T-cell (primary cell): ENCODE measurements at regions not wholly inside any gene's neighbourhood (a gene's known extent, or its start where the extent isn't known, plus 50 kb on each side); places are given as distances from the start of the nearest gene placed in this dataset.

Source experiments
- ATAC-seq, 4 experiments: fragments of 200-7000 bp in 3 of 4; fragments of 150-1000 bp in 1 of 4; cut with Tn5 transposase; replicated peaks in 1 of 4; 1 replicate in 3 of 4; 2 replicates in 1 of 4; pipeline ENCODE4 v1.10.0; 2021; ENCODE audit warnings: moderate library complexity in 3 of 4, mild to moderate bottlenecking in 2 of 4, moderate number of reproducible peaks in 1 of 4
- CTCF ChIA-PET, 2 donors: fragments of 300-600 bp; sonication (Branson Sonifier 250); formaldehyde crosslinking; loops; one replicate each; lab custom pipeline; 2022; ENCODE audit warnings: antibody characterized with exemption in 2 of 2; lab: Charles Lee
- POLR2A ChIA-PET, 2 donors: fragments of 300-600 bp; sonication (Branson Sonifier 250); formaldehyde crosslinking; loops; one replicate each; lab custom pipeline; 2022; ENCODE audit warnings: antibody characterized with exemption in 2 of 2; lab: Charles Lee
- DNase-seq, 35 experiments: peaks; one replicate each; pipeline versions ENCODE4 v3.0.0 to v3.0.0-alpha.2; 2013 to 2023
- H3K27ac ChIP-seq: one replicate; pipeline ENCODE4 v1.5.1; 2013; ENCODE audit warnings: low read length
- H3K27me3 ChIP-seq, 2 experiments: replicated peaks in 1 of 2; 1 replicate in 1 of 2; 2 replicates in 1 of 2; pipeline versions ENCODE4 v1.6.1 to v1.7.0; 2013; ENCODE audit warnings: low read length in 1 of 2, mixed read lengths in 1 of 2; ENCODE audit not compliant: control insufficient read depth in 2 of 2, insufficient read depth in 2 of 2; ENCODE audit errors: extremely low read depth in 1 of 2
- H3K36me3 ChIP-seq, 2 donors: 1 replicate in 1 of 2; 2 replicates in 1 of 2; pipeline versions ENCODE4 v1.6.1 to v1.7.0; 2013; ENCODE audit warnings: low read length in 1 of 2; ENCODE audit not compliant: control insufficient read depth in 2 of 2, insufficient read depth in 1 of 2; ENCODE audit errors: extremely low read depth in 1 of 2
- H3K4me1 ChIP-seq, 2 experiments: 1 replicate in 1 of 2; 2 replicates in 1 of 2; pipeline versions ENCODE4 v1.6.1 to v1.7.0; 2013; ENCODE audit warnings: low read length in 2 of 2, mixed read lengths in 1 of 2; ENCODE audit not compliant: insufficient read depth in 2 of 2, control insufficient read depth in 1 of 2; ENCODE audit errors: extremely low read depth in 1 of 2
- H3K4me3 ChIP-seq, 2 donors: 1 replicate in 1 of 2; 2 replicates in 1 of 2; pipeline versions ENCODE4 v1.5.1 to v1.7.0; 2013; ENCODE audit warnings: mild to moderate bottlenecking in 2 of 2, low read length in 1 of 2, moderate library complexity in 1 of 2; ENCODE audit not compliant: control insufficient read depth in 1 of 2; ENCODE audit errors: extremely low read depth in 1 of 2
- H3K9me3 ChIP-seq: 2 replicates; pipeline ENCODE4 v1.7.0; 2013
- H3K27ac Mint-ChIP-seq, 2 donors: one replicate each; pipeline ENCODE4 v1.8.0; 2020 to 2021; ENCODE audit warnings: mild to moderate bottlenecking in 2 of 2, mixed read lengths in 2 of 2
- H3K27me3 Mint-ChIP-seq, 2 donors: one replicate each; pipeline ENCODE4 v1.8.0; 2021 to 2022; ENCODE audit warnings: mixed read lengths in 2 of 2
- H3K36me3 Mint-ChIP-seq: one replicate; pipeline ENCODE4 v1.8.0; 2021; ENCODE audit warnings: mixed read lengths
- H3K4me1 Mint-ChIP-seq, 3 donors: one replicate each; pipeline ENCODE4 v1.8.0; 2020 to 2022; ENCODE audit warnings: mixed read lengths in 3 of 3, mild to moderate bottlenecking in 1 of 3
- H3K4me3 Mint-ChIP-seq, 3 donors: one replicate each; pipeline ENCODE4 v1.8.0; 2020 to 2022; ENCODE audit warnings: mild to moderate bottlenecking in 3 of 3, mixed read lengths in 3 of 3, moderate library complexity in 3 of 3
- H3K9me3 Mint-ChIP-seq, 3 donors: one replicate each; pipeline ENCODE4 v1.8.0; 2020 to 2022; ENCODE audit warnings: mixed read lengths in 3 of 3
- WGBS: methylation state at CpG from one replicate; pipeline ENCODE4 v1.1.5; 2013; ENCODE audit warnings: missing lambda C conversion rate; ENCODE audit not compliant: insufficient coverage; 5-methylcytosine and 5-hydroxymethylcytosine counted together

DNA sequence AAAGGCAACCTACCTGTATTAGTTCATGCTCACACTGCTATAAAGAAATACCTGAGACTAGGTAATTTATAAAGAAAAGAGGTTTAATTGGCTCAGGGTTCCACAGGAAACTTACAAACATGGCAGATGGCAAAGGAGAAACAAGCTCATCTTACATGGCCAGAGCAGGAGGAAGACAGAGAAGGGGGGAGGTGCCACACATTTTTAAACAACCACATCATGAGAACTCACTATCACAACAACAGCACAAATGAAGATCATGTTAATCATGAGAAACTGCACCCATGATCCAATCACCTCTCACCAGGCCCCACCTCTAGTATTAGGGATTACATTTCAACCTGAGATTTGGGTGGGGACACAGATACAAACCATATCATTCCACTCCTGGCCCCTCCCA lies 90.6 kb upstream of the KCTD3 start:
- Histone ChIP-seq H3K36me3 (no peaks in the 10 kb centered on the region), H3K27ac (no peak overlapping the region), H3K4me3 (no peak overlapping the region), H3K27me3 (no peaks in the 10 kb centered on the region), H3K4me1 (no peaks in the 10 kb centered on the region), H3K9me3 (no peaks in the 10 kb centered on the region)
- Mint-ChIP-seq H3K27ac (no peak overlapping the region), H3K36me3 (no peaks in the 10 kb centered on the region), H3K9me3 (peaks cover 4 to 18% (median 10%) of the 10 kb centered on the region in 3 donors), H3K4me3 (no peak overlapping the region), H3K4me1 (no peaks in the 10 kb centered on the region), H3K27me3 (no peaks in the 10 kb centered on the region)
- ChIA-PET POLR2A (no interaction called here), CTCF (interaction anchor here in 1 of 2 donors (0.7 kb wide), 1 partner anchor 196 kb away, joined by 3 read pairs; no protein-coding TSS in a partner anchor)
- ATAC-seq (no peak), DNase-seq (no peak)

DNA sequence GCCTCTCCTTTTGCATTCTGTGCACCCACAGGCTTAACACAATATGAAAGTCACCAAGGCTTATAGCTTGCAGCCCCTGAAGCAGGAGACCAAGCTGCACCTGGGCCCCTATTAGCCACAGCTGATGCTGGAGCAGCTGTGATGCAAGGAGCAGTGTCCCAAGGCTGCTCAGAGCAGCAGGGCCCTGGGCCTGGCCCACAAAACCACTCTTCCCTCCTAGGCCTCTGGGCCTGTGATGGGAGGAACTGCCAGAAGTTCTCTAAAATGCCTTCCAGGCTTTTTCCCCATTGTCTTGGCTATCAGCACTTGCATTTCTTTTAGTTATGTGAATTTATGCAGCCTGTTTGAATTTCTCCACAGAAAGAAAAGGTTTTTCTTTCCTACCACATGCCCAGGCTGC lies 89.5 kb upstream of the KCTD3 start:
- ATAC-seq (no peak), DNase-seq (no peak)
- no peaks in the 10 kb centered on the region for H3K27me3 Mint-ChIP-seq
- Histone ChIP-seq H3K36me3 (no peaks in the 10 kb centered on the region), H3K4me3 (no peak overlapping the region), H3K27me3 (no peaks in the 10 kb centered on the region), H3K27ac (no peak overlapping the region), H3K4me1 (no peaks in the 10 kb centered on the region), H3K9me3 (no peaks in the 10 kb centered on the region)
- H3K36me3 Mint-ChIP-seq = no peaks in the 10 kb centered on the region
- no peak overlapping the region for H3K27ac Mint-ChIP-seq
- CTCF ChIA-PET = no interaction called here
- no peaks in the 10 kb centered on the region for H3K4me1 Mint-ChIP-seq
- H3K9me3 Mint-ChIP-seq = peaks cover 4 to 18% (median 10%) of the 10 kb centered on the region in 3 donors
- POLR2A ChIA-PET = no interaction called here
- no peak overlapping the region for H3K4me3 Mint-ChIP-seq

DNA sequence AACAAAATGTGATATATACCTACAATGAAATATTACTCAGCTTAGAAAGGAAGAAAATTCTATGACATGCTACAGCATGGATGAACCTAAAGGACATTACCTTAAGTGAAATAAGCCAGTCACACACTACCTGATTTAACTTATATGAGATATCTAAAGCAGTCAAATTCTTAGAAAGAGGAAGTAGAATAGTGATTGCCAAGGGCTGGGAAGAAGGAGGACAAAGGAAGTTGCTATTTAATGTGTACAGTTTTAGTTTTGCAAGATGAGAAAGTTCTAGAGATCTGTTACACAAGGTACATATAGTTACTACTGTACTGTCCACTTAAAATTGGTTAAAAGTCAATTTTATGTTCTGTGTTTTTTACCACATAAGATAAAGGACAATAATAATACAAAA lies 87.5 kb upstream of the KCTD3 start:
- Histone ChIP-seq H3K27me3 (no peaks in the 10 kb centered on the region), H3K9me3 (no peaks in the 10 kb centered on the region), H3K4me3 (no peak overlapping the region), H3K36me3 (no peaks in the 10 kb centered on the region), H3K27ac (no peak overlapping the region), H3K4me1 (no peaks in the 10 kb centered on the region)
- no peaks in the 10 kb centered on the region for H3K4me1 Mint-ChIP-seq
- ChIA-PET CTCF (no interaction called here), POLR2A (no interaction called here)
- H3K36me3 Mint-ChIP-seq = no peaks in the 10 kb centered on the region
- DNase-seq (no peak), ATAC-seq (no peak)
- no peak overlapping the region for H3K4me3 Mint-ChIP-seq
- no peak overlapping the region for H3K27ac Mint-ChIP-seq
- peaks cover 4 to 18% (median 10%) of the 10 kb centered on the region in 3 donors for H3K9me3 Mint-ChIP-seq
- peaks cover 0 to 5% of the 10 kb centered on the region in 2 donors for H3K27me3 Mint-ChIP-seq

DNA sequence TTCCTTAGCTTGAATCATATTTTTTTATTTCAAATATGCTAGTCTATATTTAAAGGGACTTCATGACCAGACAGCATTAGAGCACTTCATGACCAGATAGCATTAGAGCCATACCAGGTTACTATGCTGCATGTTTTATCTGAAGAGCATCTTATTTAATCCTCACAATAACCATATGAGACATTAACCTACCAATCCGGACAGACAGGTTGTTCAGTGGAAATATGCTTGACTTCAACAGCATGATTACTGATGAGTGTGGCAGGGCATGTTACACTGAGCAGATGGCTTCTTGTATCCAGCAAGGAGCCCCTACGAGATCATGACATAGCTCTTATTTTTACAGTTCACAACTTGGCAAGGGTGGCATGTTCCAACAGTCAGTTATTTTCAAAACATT lies 85.0 kb upstream of the KCTD3 start:
- ChIA-PET POLR2A (no interaction called here), CTCF (no interaction called here)
- no peak for ATAC-seq
- H3K9me3 Mint-ChIP-seq = peaks cover 0 to 10% (median 9%) of the 10 kb centered on the region in 3 donors
- no peak overlapping the region for H3K4me3 ChIP-seq
- no peaks in the 10 kb centered on the region for H3K36me3 Mint-ChIP-seq
- H3K4me1 ChIP-seq = no peaks in the 10 kb centered on the region
- peaks cover 0 to 6% of the 10 kb centered on the region in 2 donors for H3K27me3 Mint-ChIP-seq
- H3K27ac ChIP-seq = no peak overlapping the region
- no peak overlapping the region for H3K27ac Mint-ChIP-seq
- H3K36me3 ChIP-seq = no peaks in the 10 kb centered on the region
- no peak overlapping the region for H3K4me3 Mint-ChIP-seq
- no peak for DNase-seq
- 100% methylated on average over 1 of the region's 2 CpGs for WGBS
- H3K4me1 Mint-ChIP-seq = no peaks in the 10 kb centered on the region
- H3K9me3 ChIP-seq = no peaks in the 10 kb centered on the region
- no peaks in the 10 kb centered on the region for H3K27me3 ChIP-seq

DNA sequence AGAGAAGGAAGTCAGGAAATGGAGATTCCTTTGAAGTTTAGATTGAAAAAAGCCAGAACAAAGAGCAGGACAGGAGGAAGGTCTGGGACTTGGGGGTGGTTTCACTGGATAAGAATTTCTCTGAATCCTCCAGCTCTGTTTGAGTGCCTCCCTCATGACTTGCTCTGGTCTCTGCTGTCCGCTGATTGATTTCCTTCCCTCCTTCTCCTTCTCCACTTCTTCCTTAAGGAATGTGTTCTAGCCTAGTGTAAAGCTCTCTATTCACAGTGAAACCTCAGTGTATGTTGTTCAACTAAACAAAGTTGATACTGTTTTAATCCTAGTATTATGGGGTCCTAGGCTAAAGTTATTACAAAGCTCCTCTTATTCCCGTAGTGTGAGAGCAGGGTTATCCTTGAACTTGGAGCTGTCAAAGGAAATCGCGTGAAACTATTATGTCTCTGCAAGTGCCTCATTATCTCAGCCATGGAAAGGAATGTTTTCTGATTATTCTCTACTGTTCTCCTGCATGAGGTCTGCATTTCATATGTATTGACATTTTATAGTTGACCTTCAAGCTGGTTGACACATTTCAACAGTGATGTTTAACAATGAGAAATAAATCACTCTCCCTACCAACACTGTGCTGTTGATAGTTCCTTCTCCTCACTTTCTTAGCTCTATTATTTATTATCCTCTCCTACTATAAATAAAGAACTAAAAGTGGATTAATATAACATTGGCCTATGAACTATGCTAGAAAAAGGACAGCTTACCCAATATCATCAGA lies 82.7 kb upstream of the KCTD3 start:
- DNase-seq (no peak), ATAC-seq (no peak)
- Histone ChIP-seq H3K9me3 (no peaks in the 10 kb centered on the region), H3K4me1 (no peaks in the 10 kb centered on the region), H3K4me3 (no peak overlapping the region), H3K27me3 (no peaks in the 10 kb centered on the region), H3K36me3 (no peaks in the 10 kb centered on the region), H3K27ac (no peak overlapping the region)
- Mint-ChIP-seq H3K9me3 (no peaks in the 10 kb centered on the region), H3K27ac (no peak overlapping the region), H3K4me3 (no peak overlapping the region), H3K27me3 (peaks cover 0 to 6% of the 10 kb centered on the region in 2 donors), H3K36me3 (no peaks in the 10 kb centered on the region), H3K4me1 (no peaks in the 10 kb centered on the region)
- 67% methylated on average over 1 of the region's 4 CpGs for whole genome bisulfite sequencing
- ChIA-PET CTCF (no interaction called here), POLR2A (interaction anchor here in 1 of 2 donors (0.6 kb wide), 1 partner anchor 92 kb away, joined by 3 read pairs; no protein-coding TSS in a partner anchor)

DNA sequence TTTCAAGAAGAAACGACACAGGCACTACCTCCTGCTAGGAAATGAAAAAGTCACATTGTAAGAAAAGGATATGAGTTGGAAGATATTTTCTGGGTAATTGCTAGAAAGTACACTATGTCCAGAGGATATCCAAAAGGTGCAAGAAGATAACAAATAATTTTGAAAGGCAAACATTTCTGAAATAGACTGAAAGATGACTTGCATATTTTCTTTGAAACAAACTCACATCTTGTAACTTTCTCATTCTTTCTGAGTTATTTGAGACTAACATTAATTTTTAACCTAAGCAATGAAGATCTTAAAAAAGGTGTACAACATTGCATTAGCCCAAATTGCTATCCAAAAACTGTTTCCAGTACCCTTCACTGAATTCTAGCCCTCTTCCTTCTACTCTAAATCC lies 79.6 kb upstream of the KCTD3 start:
- Histone ChIP-seq H3K9me3 (no peaks in the 10 kb centered on the region), H3K27me3 (no peaks in the 10 kb centered on the region), H3K4me1 (no peaks in the 10 kb centered on the region), H3K4me3 (no peak overlapping the region), H3K36me3 (no peaks in the 10 kb centered on the region), H3K27ac (no peak overlapping the region)
- CTCF ChIA-PET = interaction anchor here in 1 of 2 donors (0.6 kb wide), 1 partner anchor 19 kb away, joined by 6 read pairs; no protein-coding TSS in a partner anchor
- DNase-seq (no peak), ATAC-seq (no peak)
- Mint-ChIP-seq H3K4me1 (no peaks in the 10 kb centered on the region), H3K36me3 (no peaks in the 10 kb centered on the region), H3K27me3 (peaks cover 0 to 6% of the 10 kb centered on the region in 2 donors), H3K4me3 (no peak overlapping the region), H3K9me3 (peaks cover 3 to 10% (median 10%) of the 10 kb centered on the region in 3 donors), H3K27ac (no peak overlapping the region)
- WGBS = no CpG with 5 or more reads among the region's 1 CpG
- POLR2A ChIA-PET = no interaction called here
